ENCODE measurements at regions not wholly inside any gene's neighbourhood (a gene's known extent, or its start where the extent isn't known, plus 50 kb on each side); places are given as distances from the start of the nearest gene placed in this dataset.

DNA sequence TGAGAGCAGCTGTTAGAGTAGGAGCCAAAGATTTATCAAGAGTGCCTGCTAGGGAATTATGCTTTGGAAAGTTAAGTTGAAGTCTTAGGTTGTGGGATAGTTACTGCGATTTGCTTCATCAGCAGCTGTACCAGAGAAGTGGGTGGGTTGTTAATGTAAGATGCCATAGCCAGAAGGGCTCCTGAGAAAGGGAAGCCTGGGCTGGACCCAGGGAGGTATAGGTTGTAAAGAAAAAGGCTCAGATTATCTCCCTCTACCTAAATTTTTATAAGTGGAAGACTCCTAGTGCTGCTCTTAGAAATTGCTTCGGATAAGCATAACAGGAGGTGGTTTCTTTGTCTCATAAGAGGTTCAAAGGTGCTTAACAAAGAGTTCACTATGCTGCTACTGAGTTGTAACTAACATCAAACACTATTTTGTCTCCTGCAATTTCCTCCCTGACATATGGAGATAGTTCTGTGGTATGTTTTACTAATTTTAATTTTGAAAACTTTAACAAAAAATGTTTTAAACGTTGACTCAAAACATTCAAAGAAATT lies 356.9 kb downstream of the DTHD1 start:
- Histone ChIP-seq H3K4me1 (ENCODE audit: insufficient read depth, low read length, severe bottlenecking) (no peaks in the 10 kb centered on the region), H3K9me3 (ENCODE audit: low read length) (no peaks in the 10 kb centered on the region), H3K4me3 (ENCODE audit: low read depth, low read length, poor library complexity, severe bottlenecking) (no peak overlapping the region), H3K27me3 (ENCODE audit: insufficient read depth, low read length) (no peaks in the 10 kb centered on the region), H3K9me2 (ENCODE audit: low read depth, low read length) (no peaks in the 10 kb centered on the region), H3K27ac (ENCODE audit: low read depth, low read length, poor library complexity, severe bottlenecking) (no peak overlapping the region), H3F3A (ENCODE audit: insufficient read depth, low read length) (no peaks in the 10 kb centered on the region), H3K79me2 (ENCODE audit: insufficient read depth, low read length) (no peaks in the 10 kb centered on the region), H3K36me3 (ENCODE audit: insufficient read depth, low read length) (no peaks in the 10 kb centered on the region), H4K20me1 (ENCODE audit: insufficient read depth, low read length) (no peaks in the 10 kb centered on the region), H2AFZ (ENCODE audit: low read length) (no peak overlapping the region), H3K4me2 (ENCODE audit: low read length) (no peak overlapping the region), H3K9ac (ENCODE audit: low read length) (no peak overlapping the region)
- TF ChIP-seq, protein P1, sequence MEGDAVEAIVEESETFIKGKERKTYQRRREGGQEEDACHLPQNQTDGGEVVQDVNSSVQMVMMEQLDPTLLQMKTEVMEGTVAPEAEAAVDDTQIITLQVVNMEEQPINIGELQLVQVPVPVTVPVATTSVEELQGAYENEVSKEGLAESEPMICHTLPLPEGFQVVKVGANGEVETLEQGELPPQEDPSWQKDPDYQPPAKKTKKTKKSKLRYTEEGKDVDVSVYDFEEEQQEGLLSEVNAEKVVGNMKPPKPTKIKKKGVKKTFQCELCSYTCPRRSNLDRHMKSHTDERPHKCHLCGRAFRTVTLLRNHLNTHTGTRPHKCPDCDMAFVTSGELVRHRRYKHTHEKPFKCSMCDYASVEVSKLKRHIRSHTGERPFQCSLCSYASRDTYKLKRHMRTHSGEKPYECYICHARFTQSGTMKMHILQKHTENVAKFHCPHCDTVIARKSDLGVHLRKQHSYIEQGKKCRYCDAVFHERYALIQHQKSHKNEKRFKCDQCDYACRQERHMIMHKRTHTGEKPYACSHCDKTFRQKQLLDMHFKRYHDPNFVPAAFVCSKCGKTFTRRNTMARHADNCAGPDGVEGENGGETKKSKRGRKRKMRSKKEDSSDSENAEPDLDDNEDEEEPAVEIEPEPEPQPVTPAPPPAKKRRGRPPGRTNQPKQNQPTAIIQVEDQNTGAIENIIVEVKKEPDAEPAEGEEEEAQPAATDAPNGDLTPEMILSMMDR (IDR thresholded peaks at IDR 0.05; ENCODE audit: low read length) = no peak
- TF ChIP-seq EZH2 (IDR thresholded peaks at IDR 0.05; ENCODE audit: borderline replicate concordance, low read length) = no peak

DNA sequence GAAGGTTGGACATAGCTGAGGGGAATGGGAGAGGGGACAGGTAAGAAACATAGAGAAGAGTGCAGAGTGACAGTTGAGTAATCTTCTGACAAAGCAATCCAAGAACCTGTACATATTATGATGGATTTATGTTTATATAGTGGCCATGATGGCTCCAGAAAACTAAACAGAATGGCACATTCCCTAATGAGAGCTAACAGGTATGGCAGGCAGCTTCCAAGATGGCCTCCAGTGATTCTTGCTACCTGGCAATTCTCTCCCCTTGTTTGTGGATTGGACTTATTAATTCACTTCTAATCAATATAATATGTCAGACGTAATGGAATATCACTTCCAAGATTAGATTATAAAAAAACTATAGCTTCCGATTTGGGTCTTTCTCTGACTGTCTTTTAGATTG lies 359.5 kb downstream of the DTHD1 start:
- Histone ChIP-seq H4K20me1 (ENCODE audit: insufficient read depth, low read length) (no peaks in the 10 kb centered on the region), H3K36me3 (ENCODE audit: insufficient read depth, low read length) (no peaks in the 10 kb centered on the region), H2AFZ (ENCODE audit: low read length) (no peak overlapping the region), H3F3A (ENCODE audit: insufficient read depth, low read length) (no peaks in the 10 kb centered on the region), H3K9ac (ENCODE audit: low read length) (no peak overlapping the region), H3K27me3 (ENCODE audit: insufficient read depth, low read length) (no peaks in the 10 kb centered on the region), H3K9me2 (ENCODE audit: low read depth, low read length) (no peaks in the 10 kb centered on the region), H3K4me3 (ENCODE audit: low read depth, low read length, poor library complexity, severe bottlenecking) (no peak overlapping the region), H3K27ac (ENCODE audit: low read depth, low read length, poor library complexity, severe bottlenecking) (no peak overlapping the region), H3K79me2 (ENCODE audit: insufficient read depth, low read length) (no peaks in the 10 kb centered on the region), H3K9me3 (ENCODE audit: low read length) (no peaks in the 10 kb centered on the region), H3K4me1 (ENCODE audit: insufficient read depth, low read length, severe bottlenecking) (no peaks in the 10 kb centered on the region), H3K4me2 (ENCODE audit: low read length) (no peak overlapping the region)
- TF ChIP-seq, protein P1 (IDR thresholded peaks at IDR 0.05; ENCODE audit: low read length) = no peak
- no peak for TF ChIP-seq EZH2 (IDR thresholded peaks at IDR 0.05; ENCODE audit: borderline replicate concordance, low read length)

DNA sequence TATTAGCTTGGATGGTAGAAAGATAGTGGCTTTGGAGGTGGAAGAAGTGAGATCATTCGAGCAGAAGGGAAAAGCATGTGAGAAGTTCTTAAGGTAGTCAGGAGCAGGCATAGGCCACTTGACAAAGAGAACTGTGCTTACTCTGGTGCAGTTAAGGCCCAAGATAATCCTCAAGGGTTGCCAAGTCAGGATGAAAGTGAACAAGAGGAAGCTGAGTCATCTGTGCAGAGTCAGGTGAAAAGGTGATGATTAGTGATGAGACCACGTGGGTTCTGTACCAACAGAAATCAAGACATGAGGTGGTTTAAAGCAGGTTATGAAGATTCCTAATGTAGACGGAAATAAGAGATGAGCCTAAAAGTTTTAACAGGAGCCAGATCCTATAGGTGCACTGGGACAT lies 369.8 kb downstream of the DTHD1 start:
- H3K36me3 ChIP-seq (ENCODE audit: insufficient read depth, low read length) = no peaks in the 10 kb centered on the region
- no peaks in the 10 kb centered on the region for H3F3A ChIP-seq (ENCODE audit: insufficient read depth, low read length)
- no peaks in the 10 kb centered on the region for H3K4me1 ChIP-seq (ENCODE audit: insufficient read depth, low read length, severe bottlenecking)
- H3K9ac ChIP-seq (ENCODE audit: low read length) = no peak overlapping the region
- no peak overlapping the region for H3K27ac ChIP-seq (ENCODE audit: low read depth, low read length, poor library complexity, severe bottlenecking)
- no peak overlapping the region for H3K4me2 ChIP-seq (ENCODE audit: low read length)
- no peaks in the 10 kb centered on the region for H3K79me2 ChIP-seq (ENCODE audit: insufficient read depth, low read length)
- no peaks in the 10 kb centered on the region for H3K9me2 ChIP-seq (ENCODE audit: low read depth, low read length)
- H4K20me1 ChIP-seq (ENCODE audit: insufficient read depth, low read length) = no peaks in the 10 kb centered on the region
- TF ChIP-seq, protein P1 (IDR thresholded peaks at IDR 0.05; ENCODE audit: low read length) = no peak
- TF ChIP-seq EZH2 (IDR thresholded peaks at IDR 0.05; ENCODE audit: borderline replicate concordance, low read length) = no peak
- H2AFZ ChIP-seq (ENCODE audit: low read length) = no peak overlapping the region
- no peaks in the 10 kb centered on the region for H3K27me3 ChIP-seq (ENCODE audit: insufficient read depth, low read length)
- H3K9me3 ChIP-seq (ENCODE audit: low read length) = no peaks in the 10 kb centered on the region
- H3K4me3 ChIP-seq (ENCODE audit: low read depth, low read length, poor library complexity, severe bottlenecking) = no peak overlapping the region

Measured in OCI-LY1 (cell line).